ENCODE measurements at regions not wholly inside any gene's neighbourhood (a gene's known extent, or its start where the extent isn't known, plus 50 kb on each side); places are given as distances from the start of the nearest gene placed in this dataset.
A peak's percentile ranks its signal among the peaks of the same experiment; 100 is the strongest.

DNA sequence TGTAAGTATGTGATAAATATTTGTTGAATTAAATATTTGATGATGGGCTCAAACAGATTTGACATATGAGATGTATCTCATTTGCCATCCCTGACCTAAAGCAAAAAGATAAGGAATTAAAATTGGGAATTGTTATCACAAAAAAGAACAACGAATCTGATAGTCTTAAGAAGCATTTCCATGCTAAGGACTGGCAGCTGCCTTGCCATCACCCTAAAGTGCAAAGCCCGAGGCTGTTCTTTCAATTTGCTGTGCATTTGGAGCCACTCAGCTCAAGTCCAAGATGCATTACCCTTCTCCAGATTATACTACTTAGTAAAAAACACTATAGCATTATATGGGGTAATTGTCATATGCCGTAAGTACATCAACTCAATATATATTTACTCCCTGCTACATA lies 618.3 kb upstream of the CLINT1 start:
- no peak overlapping the region for H3K27ac ChIP-seq
- DNase-seq (no peak), ATAC-seq (no peak)
- intact Hi-C loops (cut with DNase I) = no loop called here
- H3K36me3 ChIP-seq (replicated peaks in 1 of 2; ENCODE audit: insufficient read depth in 1 of 2, low read depth in 2 of 2) = no peaks in the 10 kb centered on the region
- no peak for TF ChIP-seq POLR2A (IDR thresholded peaks at IDR 0.05)
- TF ChIP-seq, protein P1, sequence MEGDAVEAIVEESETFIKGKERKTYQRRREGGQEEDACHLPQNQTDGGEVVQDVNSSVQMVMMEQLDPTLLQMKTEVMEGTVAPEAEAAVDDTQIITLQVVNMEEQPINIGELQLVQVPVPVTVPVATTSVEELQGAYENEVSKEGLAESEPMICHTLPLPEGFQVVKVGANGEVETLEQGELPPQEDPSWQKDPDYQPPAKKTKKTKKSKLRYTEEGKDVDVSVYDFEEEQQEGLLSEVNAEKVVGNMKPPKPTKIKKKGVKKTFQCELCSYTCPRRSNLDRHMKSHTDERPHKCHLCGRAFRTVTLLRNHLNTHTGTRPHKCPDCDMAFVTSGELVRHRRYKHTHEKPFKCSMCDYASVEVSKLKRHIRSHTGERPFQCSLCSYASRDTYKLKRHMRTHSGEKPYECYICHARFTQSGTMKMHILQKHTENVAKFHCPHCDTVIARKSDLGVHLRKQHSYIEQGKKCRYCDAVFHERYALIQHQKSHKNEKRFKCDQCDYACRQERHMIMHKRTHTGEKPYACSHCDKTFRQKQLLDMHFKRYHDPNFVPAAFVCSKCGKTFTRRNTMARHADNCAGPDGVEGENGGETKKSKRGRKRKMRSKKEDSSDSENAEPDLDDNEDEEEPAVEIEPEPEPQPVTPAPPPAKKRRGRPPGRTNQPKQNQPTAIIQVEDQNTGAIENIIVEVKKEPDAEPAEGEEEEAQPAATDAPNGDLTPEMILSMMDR (IDR thresholded peaks at IDR 0.05) = no peak
- H3K4me1 ChIP-seq = peaks cover 6% of the 10 kb centered on the region
- 78 to 82% methylated on average over 3 of the region's 3 CpGs for WGBS, 2 donors
- H3K4me3 ChIP-seq = no peak overlapping the region
- no peaks in the 10 kb centered on the region for H3K27me3 ChIP-seq
- no peaks in the 10 kb centered on the region for H3K9me3 ChIP-seq

DNA sequence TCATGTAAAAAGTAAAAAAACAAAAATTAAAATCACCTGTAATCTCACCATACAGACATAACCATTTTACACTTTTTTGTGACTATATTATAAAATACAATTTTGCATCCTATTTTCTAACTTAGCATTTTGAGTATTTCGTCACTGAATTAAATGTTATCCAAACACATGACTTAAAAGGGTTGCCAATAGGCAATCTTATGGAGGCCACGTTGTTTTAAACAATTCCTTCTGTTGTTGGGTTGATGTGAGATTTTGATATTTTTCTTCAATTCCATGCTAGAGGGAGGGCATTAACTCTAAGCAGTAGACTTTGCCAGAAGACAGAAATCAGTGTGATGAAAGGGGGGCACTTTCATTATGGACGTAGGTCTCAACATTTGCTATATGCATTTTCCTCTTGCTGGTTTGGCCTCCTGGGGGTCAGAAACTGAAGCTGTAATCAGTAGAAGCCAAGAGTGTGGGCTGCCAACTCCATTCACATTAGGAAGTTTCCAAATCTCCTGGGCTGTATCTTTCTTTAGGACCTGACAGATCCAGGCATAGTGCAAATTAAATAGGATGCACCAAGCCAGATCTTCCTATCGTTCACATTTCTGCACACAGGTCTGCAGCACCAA lies 614.2 kb upstream of the CLINT1 start:
- Histone ChIP-seq H3K27ac (no peak overlapping the region), H3K9me3 (no peaks in the 10 kb centered on the region), H3K4me3 (no peak overlapping the region), H3K27me3 (no peaks in the 10 kb centered on the region), H3K4me1 (peaks cover 16% of the 10 kb centered on the region), H3K36me3 (replicated peaks in 1 of 2; ENCODE audit: insufficient read depth in 1 of 2, low read depth in 2 of 2) (no peaks in the 10 kb centered on the region)
- ATAC-seq = no peak
- DNase-seq = no peak
- intact Hi-C loops (cut with DNase I) = no loop called here
- 81 to 85% methylated on average over 4 of the region's 4 CpGs for WGBS, 2 donors
- TF ChIP-seq, protein P1 (IDR thresholded peaks at IDR 0.05) = no peak
- TF ChIP-seq POLR2A (IDR thresholded peaks at IDR 0.05) = no peak

DNA sequence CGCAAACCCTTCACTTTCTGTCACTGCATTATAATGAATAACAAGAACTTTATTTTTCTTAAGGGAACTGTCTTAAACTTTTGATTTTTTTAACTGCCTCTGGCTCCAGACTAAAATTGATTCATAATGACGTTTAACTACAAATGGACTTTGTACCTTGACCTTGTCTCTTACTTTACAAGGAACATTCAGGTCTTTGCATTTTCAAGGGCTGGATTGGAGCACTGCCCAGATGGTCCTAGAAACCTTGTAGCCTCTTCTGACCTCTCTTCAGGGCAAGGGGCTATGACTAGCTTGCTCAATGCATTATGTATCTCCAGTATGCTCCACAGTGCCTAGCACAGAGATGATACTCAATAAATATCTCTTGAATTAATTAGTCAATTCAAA lies 612.6 kb upstream of the CLINT1 start:
- no peak for TF ChIP-seq POLR2A (IDR thresholded peaks at IDR 0.05)
- TF ChIP-seq, protein P1 (IDR thresholded peaks at IDR 0.05) = no peak
- Histone ChIP-seq H3K36me3 (replicated peaks in 1 of 2; ENCODE audit: insufficient read depth in 1 of 2, low read depth in 2 of 2) (no peaks in the 10 kb centered on the region), H3K9me3 (no peaks in the 10 kb centered on the region), H3K4me3 (no peak overlapping the region), H3K4me1 (peaks cover 16% of the 10 kb centered on the region), H3K27ac (peak overlapping the region in 2 of 4 donors; percentile 31 to 60), H3K27me3 (no peaks in the 10 kb centered on the region)
- intact Hi-C loops (cut with DNase I) = no loop called here
- WGBS, 2 donors = 14 to 15% methylated on average over 2 of the region's 2 CpGs
- peak; percentile 76 for ATAC-seq
- DNase-seq = peak; percentile 53 to 70 (median 59)

DNA sequence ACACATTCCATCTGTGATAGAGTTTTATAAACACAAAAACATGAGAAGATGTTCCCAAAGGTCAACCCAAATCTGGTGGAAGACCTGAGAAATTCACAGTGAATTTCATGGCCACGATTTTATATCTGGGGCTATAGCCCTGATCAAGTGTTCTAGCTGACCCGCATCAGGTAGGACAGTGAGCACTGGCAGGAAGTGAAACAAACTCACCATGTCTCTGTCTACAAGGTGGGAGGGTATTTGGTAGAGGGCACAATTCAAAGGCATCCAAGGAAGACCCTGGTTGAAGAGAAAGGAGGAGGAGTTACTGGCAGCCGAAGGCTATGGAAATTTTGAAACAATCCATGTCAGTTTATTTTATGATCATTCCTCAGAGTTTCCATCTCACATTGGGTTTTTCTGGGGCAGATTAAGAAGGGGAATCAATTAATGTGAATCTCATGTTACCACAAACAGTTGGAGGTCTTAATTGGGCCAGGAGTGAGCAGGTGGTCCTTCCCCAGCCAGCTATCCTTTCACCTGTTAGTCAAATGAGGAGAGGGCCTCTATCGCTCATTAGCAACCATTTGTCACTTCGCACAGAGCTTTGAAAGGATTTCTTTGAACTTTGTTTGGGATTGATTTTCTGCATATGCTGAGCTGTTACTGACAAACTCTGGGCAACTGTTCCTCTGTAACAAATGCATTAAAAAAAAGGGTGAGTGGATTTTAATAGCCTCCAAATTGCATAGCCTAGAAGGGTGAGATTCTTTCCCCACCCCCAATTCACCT lies 612.0 kb upstream of the CLINT1 start:
- DNase-seq = no peak
- TF ChIP-seq, protein P1 (IDR thresholded peaks at IDR 0.05) = no peak
- TF ChIP-seq POLR2A (IDR thresholded peaks at IDR 0.05) = no peak

More for the DNA sequence above, 612.0 kb upstream of the CLINT1 start:
- no peak overlapping the region for H3K4me3 ChIP-seq
- H3K36me3 ChIP-seq (replicated peaks in 1 of 2; ENCODE audit: insufficient read depth in 1 of 2, low read depth in 2 of 2) = no peaks in the 10 kb centered on the region
- ATAC-seq = peak; percentile 56
- peaks cover 16% of the 10 kb centered on the region for H3K4me1 ChIP-seq
- peak overlapping the region in 3 of 4 donors; percentile 11 to 60 (median 31) for H3K27ac ChIP-seq
- no peaks in the 10 kb centered on the region for H3K9me3 ChIP-seq
- intact Hi-C loops (cut with DNase I) = no loop called here
- no peaks in the 10 kb centered on the region for H3K27me3 ChIP-seq
- WGBS, 2 donors = 40 to 44% methylated on average over 5 of the region's 5 CpGs
